ENCODE measurements at regions not wholly inside any gene's neighbourhood (a gene's known extent, or its start where the extent isn't known, plus 50 kb on each side); places are given as distances from the start of the nearest gene placed in this dataset.

GRCh38 chr1:232218955-232219865 lies 410.7 kb downstream of the SIPA1L2 start:
- TF ChIP-seq EGR1 (IDR thresholded peaks at IDR 0.05) (no peak), FOXM1 (IDR thresholded peaks at IDR 0.05; ENCODE audit: borderline replicate concordance, low read depth) (no peak), TAF1 (IDR thresholded peaks at IDR 0.05; ENCODE audit: low read depth) (no peak), MAX (IDR thresholded peaks at IDR 0.05) (no peak), REST (IDR thresholded peaks at IDR 0.05; ENCODE audit: low read depth) (no peak), USF1 (IDR thresholded peaks at IDR 0.05) (no peak), CEBPB (IDR thresholded peaks at IDR 0.05) (no peak), RAD21 (IDR thresholded peaks at IDR 0.05; ENCODE audit: low read depth) (no peak), EP300 (IDR thresholded peaks at IDR 0.05; ENCODE audit: borderline replicate concordance) (no peak), NFIC (IDR thresholded peaks at IDR 0.05) (no peak), YY1 (IDR thresholded peaks at IDR 0.05; ENCODE audit: low read depth) (no peak), TCF12 (IDR thresholded peaks at IDR 0.05; ENCODE audit: low read depth) (no peak)
